ENCODE measurements at regions not wholly inside any gene's neighbourhood (a gene's known extent, or its start where the extent isn't known, plus 50 kb on each side); places are given as distances from the start of the nearest gene placed in this dataset.
A peak's percentile ranks its signal among the peaks of the same experiment; 100 is the strongest.

- Histone ChIP-seq H3K9ac (ENCODE audit: low read length) (no peak overlapping the region), H3K4me1 (ENCODE audit: insufficient read depth, low read length) (no peaks in the 10 kb centered on the region), H3K9me3 (ENCODE audit: low read length) (no peaks in the 10 kb centered on the region), H4K20me1 (ENCODE audit: low read length) (no peaks in the 10 kb centered on the region), H3K9me2 (replicated peaks; ENCODE audit: low read length) (no peaks in the 10 kb centered on the region), H3K36me3 (ENCODE audit: low read depth, low read length) (no peaks in the 10 kb centered on the region), H3K27me3 (ENCODE audit: low read length) (no peaks in the 10 kb centered on the region), H3K27ac (ENCODE audit: low read length) (no peak overlapping the region), H3K4me3 (ENCODE audit: low read length) (no peak overlapping the region), H3K79me2 (ENCODE audit: low read length) (no peaks in the 10 kb centered on the region), H3F3A (ENCODE audit: low read length, unreplicated experiment) (no peaks in the 10 kb centered on the region), H2AFZ (ENCODE audit: low read length) (no peak overlapping the region), H3K4me2 (ENCODE audit: low read length) (no peak overlapping the region)
- ChIA-PET POLR2A (ENCODE audit: unreplicated experiment) (no interaction called here), CTCF (no interaction called here)
- ATAC-seq (no peak), DNase-seq (no peak)
- intact Hi-C loops (cut with micrococcal nuclease) = no loop called here
- TF ChIP-seq CTCF (conservative IDR thresholded peaks at IDR 0.05; ENCODE audit: low read depth, low read length) (no peak), EZH2phosphoT487 (IDR thresholded peaks at IDR 0.05; ENCODE audit: borderline replicate concordance, low read length) (no peak), EZH2 (IDR thresholded peaks at IDR 0.05; ENCODE audit: low read length, unreplicated experiment) (no peak)
- BruUV-seq (replicated peaks) = no TSS peak
Measured at GRCh38 chr14:40402957-40403356, 970.7 kb upstream of the FBXO33 start.

DNA sequence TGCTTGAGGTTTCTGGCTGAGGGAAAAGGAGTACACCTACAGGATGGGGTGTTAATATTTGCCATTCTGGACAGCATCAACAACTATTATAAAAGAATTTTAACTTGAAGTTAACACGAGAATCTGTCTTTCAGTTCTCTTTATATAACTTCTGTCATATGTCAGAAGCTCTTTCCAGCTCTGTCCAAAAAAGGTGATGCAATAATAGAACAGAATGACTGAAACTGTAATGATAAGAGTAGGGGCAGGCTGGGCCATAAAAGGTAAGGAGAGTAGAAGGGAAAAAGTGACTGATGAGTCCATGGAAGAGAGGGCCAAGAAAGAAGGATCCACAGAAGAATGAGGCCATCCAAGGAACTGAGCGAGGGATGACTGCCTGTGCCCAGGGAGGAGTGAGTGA is 966.7 kb upstream of the FBXO33 start:
- no peak overlapping the region for H3K27ac ChIP-seq (ENCODE audit: low read length)
- no peak overlapping the region for H2AFZ ChIP-seq (ENCODE audit: low read length)
- CTCF ChIA-PET = no interaction called here
- no peaks in the 10 kb centered on the region for H3K9me2 ChIP-seq (replicated peaks; ENCODE audit: low read length)
- peaks cover 12% of the 10 kb centered on the region for H3K4me1 ChIP-seq (ENCODE audit: insufficient read depth, low read length)
- TF ChIP-seq EZH2phosphoT487 (IDR thresholded peaks at IDR 0.05; ENCODE audit: borderline replicate concordance, low read length) (no peak), EZH2 (IDR thresholded peaks at IDR 0.05; ENCODE audit: low read length, unreplicated experiment) (no peak), CTCF (conservative IDR thresholded peaks at IDR 0.05; ENCODE audit: low read depth, low read length) (no peak)
- H3K36me3 ChIP-seq (ENCODE audit: low read depth, low read length) = no peaks in the 10 kb centered on the region
- DNase-seq = no peak
- no peaks in the 10 kb centered on the region for H3K79me2 ChIP-seq (ENCODE audit: low read length)
- POLR2A ChIA-PET (ENCODE audit: unreplicated experiment) = no interaction called here
- no peak overlapping the region for H3K9ac ChIP-seq (ENCODE audit: low read length)
- no peaks in the 10 kb centered on the region for H3K27me3 ChIP-seq (ENCODE audit: low read length)
- BruUV-seq (replicated peaks) = no TSS peak
- no peaks in the 10 kb centered on the region for H3F3A ChIP-seq (ENCODE audit: low read length, unreplicated experiment)
- no peak overlapping the region for H3K4me3 ChIP-seq (ENCODE audit: low read length)
- H3K9me3 ChIP-seq (ENCODE audit: low read length) = no peaks in the 10 kb centered on the region
- intact Hi-C loops (cut with micrococcal nuclease) = no loop called here
- no peak for ATAC-seq
- no peak overlapping the region for H3K4me2 ChIP-seq (ENCODE audit: low read length)
- no peaks in the 10 kb centered on the region for H4K20me1 ChIP-seq (ENCODE audit: low read length)

DNA sequence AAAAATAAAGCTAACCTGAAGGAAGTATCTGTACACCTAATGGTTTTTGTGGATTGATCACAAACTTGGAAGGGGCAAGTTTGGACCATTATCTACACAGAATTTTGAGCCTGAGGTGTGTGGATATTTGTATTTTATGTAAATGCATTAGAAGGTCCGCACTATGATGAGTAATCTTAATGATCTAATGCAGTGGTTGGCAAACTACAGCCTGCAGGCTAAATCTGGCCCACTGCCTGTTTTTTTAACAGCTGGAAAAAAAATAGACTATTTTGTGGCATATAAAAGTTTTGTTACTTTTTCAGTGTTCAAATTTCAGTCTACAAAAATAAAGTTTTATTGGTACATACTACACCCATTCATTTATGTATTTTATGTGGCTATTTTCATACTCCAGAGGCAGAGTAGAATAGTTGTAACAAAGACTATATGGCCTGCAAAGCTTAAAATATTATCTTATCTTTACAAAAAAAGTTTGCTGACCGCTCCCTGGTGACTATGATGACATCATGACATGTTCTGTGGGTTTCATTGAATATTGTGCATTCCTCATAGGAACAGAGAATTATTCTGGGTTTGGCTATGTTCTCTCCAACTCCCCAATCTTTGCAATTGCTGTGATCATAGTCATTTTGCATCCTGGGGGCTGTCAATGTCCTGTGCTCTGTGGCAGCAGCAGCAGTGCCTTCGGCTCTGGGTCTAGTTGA is 962.6 kb upstream of the FBXO33 start:
- peak overlapping the region; percentile 25; the same call in 1 of the 2 replicates for H3K4me2 ChIP-seq (ENCODE audit: low read length)
- no peak overlapping the region for H3K4me3 ChIP-seq (ENCODE audit: low read length)
- H3F3A ChIP-seq (ENCODE audit: low read length, unreplicated experiment) = no peaks in the 10 kb centered on the region
- H3K4me1 ChIP-seq (ENCODE audit: insufficient read depth, low read length) = peaks cover 12% of the 10 kb centered on the region
- H3K9me3 ChIP-seq (ENCODE audit: low read length) = no peaks in the 10 kb centered on the region
- no peaks in the 10 kb centered on the region for H3K79me2 ChIP-seq (ENCODE audit: low read length)
- H4K20me1 ChIP-seq (ENCODE audit: low read length) = no peaks in the 10 kb centered on the region
- ChIA-PET CTCF (no interaction called here), POLR2A (ENCODE audit: unreplicated experiment) (no interaction called here)
- H3K27ac ChIP-seq (ENCODE audit: low read length) = no peak overlapping the region
- H3K9ac ChIP-seq (ENCODE audit: low read length) = no peak overlapping the region
- H3K27me3 ChIP-seq (ENCODE audit: low read length) = peaks cover 3% of the 10 kb centered on the region; the same call in 1 of the 2 replicates
- H3K36me3 ChIP-seq (ENCODE audit: low read depth, low read length) = no peaks in the 10 kb centered on the region
- DNase-seq (peak; percentile 60), ATAC-seq (peak; percentile 72)
- TF ChIP-seq EZH2 (IDR thresholded peaks at IDR 0.05; ENCODE audit: low read length, unreplicated experiment) (no peak), EZH2phosphoT487 (IDR thresholded peaks at IDR 0.05; ENCODE audit: borderline replicate concordance, low read length) (no peak), CTCF (conservative IDR thresholded peaks at IDR 0.05; ENCODE audit: low read depth, low read length) (no peak)
- BruUV-seq (replicated peaks) = no TSS peak
- H3K9me2 ChIP-seq (replicated peaks; ENCODE audit: low read length) = no peaks in the 10 kb centered on the region
- intact Hi-C loops (cut with micrococcal nuclease) = no loop called here
- no peak overlapping the region for H2AFZ ChIP-seq (ENCODE audit: low read length)
